ENCODE measurements at regions not wholly inside any gene's neighbourhood (a gene's known extent, or its start where the extent isn't known, plus 50 kb on each side); places are given as distances from the start of the nearest gene placed in this dataset.

GRCh38 chr10:117667831-117668230 is 125.3 kb downstream of the EMX2 start:
- intact Hi-C loops (cut with DNase I; ENCODE audit: low total_unique reads): loop anchor here (5.0 kb wide), 1 partner anchor 174 kb away; no protein-coding TSS in a partner anchor
- H3K4me3 ChIP-seq (ENCODE audit: low read depth, poor library complexity, severe bottlenecking): no peak overlapping the region
- WGBS, 2 donors: 88 to 97% methylated on average over 6 of the region's 6 CpGs
- peak in 1 of 2 donors; percentile 59 for DNase-seq (ENCODE audit: low spot score in 2 of 2)
- no peak for TF ChIP-seq CTCF (IDR thresholded peaks at IDR 0.05)
- TF ChIP-seq POLR2A (IDR thresholded peaks at IDR 0.05): no peak

GRCh38 chr10:117668327-117669008 is 125.9 kb downstream of the EMX2 start:
- WGBS, 2 donors: 63 to 68% methylated on average over 2 of the region's 2 CpGs
- peak in 1 of 2 donors; percentile 7 for DNase-seq (ENCODE audit: low spot score in 2 of 2)
- no peak for TF ChIP-seq POLR2A (IDR thresholded peaks at IDR 0.05)
- no peak for TF ChIP-seq CTCF (IDR thresholded peaks at IDR 0.05)
- intact Hi-C loops (cut with DNase I; ENCODE audit: low total_unique reads): loop anchor here (5.0 kb wide), 1 partner anchor 174 kb away; no protein-coding TSS in a partner anchor
- no peak overlapping the region for H3K4me3 ChIP-seq (ENCODE audit: low read depth, poor library complexity, severe bottlenecking)

- no peak for TF ChIP-seq POLR2A (IDR thresholded peaks at IDR 0.05)
- no peak for TF ChIP-seq CTCF (IDR thresholded peaks at IDR 0.05)
- no peak overlapping the region for H3K4me3 ChIP-seq (ENCODE audit: low read depth, poor library complexity, severe bottlenecking)
- 80 to 96% methylated on average over 6 of the region's 6 CpGs for WGBS, 2 donors
- intact Hi-C loops (cut with DNase I; ENCODE audit: low total_unique reads): loop anchor here (5.0 kb wide), 1 partner anchor 173 kb away; no protein-coding TSS in a partner anchor
- peak in 1 of 2 donors; percentile 75 for DNase-seq (ENCODE audit: low spot score in 2 of 2)
Measured at GRCh38 chr10:117669122-117669521, 126.6 kb downstream of the EMX2 start.

- 86 to 91% methylated on average over 7 of the region's 7 CpGs for whole genome bisulfite sequencing, 2 donors
- intact Hi-C loops (cut with DNase I; ENCODE audit: low total_unique reads): no loop called here
Measured at GRCh38 chr10:117670116-117670904, 127.8 kb downstream of the EMX2 start.

More at GRCh38 chr10:117670116-117670904, 127.8 kb downstream of the EMX2 start:
- no peak overlapping the region for H3K4me3 ChIP-seq (ENCODE audit: low read depth, poor library complexity, severe bottlenecking)
- peak in 1 of 2 donors; percentile 79 for DNase-seq (ENCODE audit: low spot score in 2 of 2)
- no peak for TF ChIP-seq CTCF (IDR thresholded peaks at IDR 0.05)
- TF ChIP-seq POLR2A (IDR thresholded peaks at IDR 0.05): no peak

Data from lower leg skin (tissue), 4 donors.